ENCODE measurements at regions not wholly inside any gene's neighbourhood (a gene's known extent, or its start where the extent isn't known, plus 50 kb on each side); places are given as distances from the start of the nearest gene placed in this dataset.
"Not testable (repeated sequence)": the region's sequence is repeated elsewhere in the genome, so short reads cannot be mapped to it uniquely, and the experiment has no call there.

GRCh38 chr4:81314196-81314896 lies 99.3 kb upstream of the PRKG2 start:
- DNase-seq: peak; percentile 1

- DNase-seq: no peak
Measured at GRCh38 chr4:81307991-81308390, 93.0 kb upstream of the PRKG2 start.

- no peak for DNase-seq
Measured at GRCh38 chr4:81304871-81305270, 89.8 kb upstream of the PRKG2 start.

- DNase-seq: not testable (repeated sequence)
Measured at GRCh38 chr4:81300352-81300751, 85.3 kb upstream of the PRKG2 start.

GRCh38 chr4:81290813-81291212 lies 75.8 kb upstream of the PRKG2 start:
- no peak for DNase-seq

GRCh38 chr4:81287101-81287500 lies 72.1 kb upstream of the PRKG2 start:
- no peak for DNase-seq

GRCh38 chr4:81282131-81282530 lies 67.1 kb upstream of the PRKG2 start:
- DNase-seq: no peak

- DNase-seq: no peak
Measured at GRCh38 chr4:81274460-81274859, 59.4 kb upstream of the PRKG2 start.

- DNase-seq: no peak
Measured at GRCh38 chr4:81272671-81273070, 57.6 kb upstream of the PRKG2 start.
